IMR-90 (cell line): ENCODE measurements at regions not wholly inside any gene's neighbourhood (a gene's known extent, or its start where the extent isn't known, plus 50 kb on each side); places are given as distances from the start of the nearest gene placed in this dataset.

Source experiments
- CHD1 ChIP-seq: IDR thresholded peaks from 2 replicates; pipeline ENCODE4 v1.6.1; 2012; ENCODE audit warnings: low read depth, low read length, improper control_type of control experiment
- CTCF ChIP-seq: conservative IDR thresholded peaks from 2 replicates; pipeline ENCODE4 v1.5.1; 2012; ENCODE audit warnings: mild to moderate bottlenecking, low read depth, low read length, improper control_type of control experiment
- ELK1 ChIP-seq: fragments of 150-350 bp; IDR thresholded peaks from 2 replicates; pipeline ENCODE4 v1.6.1; 2016; ENCODE audit warnings: low read depth, mild to moderate bottlenecking, low read length, moderate library complexity, borderline replicate concordance
- FOS ChIP-seq: fragments of 150-350 bp; IDR thresholded peaks from 2 replicates; pipeline ENCODE4 v1.6.1; 2016; ENCODE audit warnings: low read depth, low read length
- MAFK ChIP-seq: IDR thresholded peaks from 2 replicates; pipeline ENCODE4 v1.6.1; 2012; ENCODE audit warnings: low read depth, low read length, improper control_type of control experiment
- MAZ ChIP-seq: IDR thresholded peaks from 2 replicates; pipeline ENCODE4 v1.6.1; 2012; ENCODE audit warnings: low read depth, mild to moderate bottlenecking, low read length, improper control_type of control experiment, moderate library complexity, borderline replicate concordance
- MXI1 ChIP-seq: IDR thresholded peaks from 2 replicates; pipeline ENCODE4 v1.6.1; 2012; ENCODE audit warnings: low read depth, mild to moderate bottlenecking, low read length, moderate library complexity, borderline replicate concordance
- POLR2A ChIP-seq: IDR thresholded peaks from 2 replicates; pipeline ENCODE4 v1.6.1; 2012; ENCODE audit warnings: mild to moderate bottlenecking, low read depth, low read length
- RAD21 ChIP-seq: IDR thresholded peaks from 2 replicates; pipeline ENCODE4 v1.6.1; 2012; ENCODE audit warnings: low read length, improper control_type of control experiment
- RFX5 ChIP-seq: IDR thresholded peaks from 2 replicates; pipeline ENCODE4 v1.8.0; 2012; ENCODE audit warnings: low read depth, mild to moderate bottlenecking, low read length, moderate library complexity

- TF ChIP-seq CTCF (no peak), MXI1 (no peak), POLR2A (no peak), MAFK (no peak), FOS (no peak), CHD1 (no peak), MAZ (no peak), RAD21 (no peak), RFX5 (no peak), ELK1 (no peak)
Observed at GRCh38 chr13:71096421-71096820, 770.6 kb downstream of the DACH1 start.
